HEK293T (cell line): ENCODE measurements at regions not wholly inside any gene's neighbourhood (a gene's known extent, or its start where the extent isn't known, plus 50 kb on each side); places are given as distances from the start of the nearest gene placed in this dataset.

Experiments used
- BHLHE40 ChIP-seq: fragments of 450-650 bp; IDR thresholded peaks from 2 replicates; pipeline ENCODE4 v1.6.1; 2016; ENCODE audit warnings: mild to moderate bottlenecking, moderate library complexity, borderline replicate concordance
- SP1 ChIP-seq: fragments of 450-650 bp; IDR thresholded peaks from 2 replicates; pipeline ENCODE4 v1.6.1; 2017
- TARDBP ChIP-seq: fragments of 450-650 bp; IDR thresholded peaks from 2 replicates; pipeline ENCODE4 v1.6.1; 2016

DNA sequence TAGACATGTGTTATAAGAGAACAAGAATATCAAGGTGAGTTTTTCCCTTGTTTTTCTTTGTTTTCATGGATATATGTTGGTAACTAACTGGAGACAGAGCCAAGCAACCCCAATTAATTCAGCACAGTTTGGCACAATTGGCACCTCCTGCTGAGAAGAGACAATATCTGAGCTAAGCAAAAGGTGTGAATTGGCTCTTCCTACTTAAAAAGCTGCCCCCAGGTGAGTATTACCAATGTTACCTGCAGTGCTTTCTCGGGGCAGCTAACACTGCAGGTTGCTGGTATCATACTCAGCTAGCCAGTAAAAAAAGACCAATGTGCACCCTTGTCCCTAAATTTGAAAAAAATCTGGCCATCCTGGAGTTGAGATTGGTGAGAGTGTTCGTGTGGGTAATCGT lies 871.2 kb upstream of the TENM3 start:
- TF ChIP-seq BHLHE40 (no peak), TARDBP (no peak), SP1 (no peak)
